OCI-LY1 (cell line): ENCODE measurements at regions not wholly inside any gene's neighbourhood (a gene's known extent, or its start where the extent isn't known, plus 50 kb on each side); places are given as distances from the start of the nearest gene placed in this dataset.

Experiments used
- CTCF ChIP-seq: fragments of 200-600 bp; sonication (generic), shearing (Covaris generic); IDR thresholded peaks from 2 replicates; pipeline ENCODE4 v1.5.1; 2017; ENCODE audit warnings: mild to moderate bottlenecking, antibody characterized with exemption, low read length, moderate library complexity, mixed read lengths
- EZH2 ChIP-seq: fragments of 200-600 bp; sonication (generic), shearing (Covaris generic); IDR thresholded peaks from 2 replicates; pipeline ENCODE4 v1.8.0; 2017; ENCODE audit warnings: borderline replicate concordance, mixed run types, mild to moderate bottlenecking, antibody characterized with exemption, low read length, moderate library complexity, mixed read lengths

- TF ChIP-seq CTCF = no peak
- no peak for TF ChIP-seq EZH2
Observed at GRCh38 chr4:180564448-180564847, 1678.8 kb upstream of the TENM3 start.
